Activated CD4-positive, CD25-positive, alpha-beta regulatory T cell treated with anti-CD3 and anti-CD28 coated beads, Interleukin-2, amount 50 U/mL, for 72 hours (primary cell): ENCODE measurements at regions not wholly inside any gene's neighbourhood (a gene's known extent, or its start where the extent isn't known, plus 50 kb on each side); places are given as distances from the start of the nearest gene placed in this dataset.
"Not testable (repeated sequence)": the region's sequence is repeated elsewhere in the genome, so short reads cannot be mapped to it uniquely, and the experiment has no call there.

Source experiments
- DNase-seq: peaks from one replicate; pipeline ENCODE4 v3.0.0; 2021

DNA sequence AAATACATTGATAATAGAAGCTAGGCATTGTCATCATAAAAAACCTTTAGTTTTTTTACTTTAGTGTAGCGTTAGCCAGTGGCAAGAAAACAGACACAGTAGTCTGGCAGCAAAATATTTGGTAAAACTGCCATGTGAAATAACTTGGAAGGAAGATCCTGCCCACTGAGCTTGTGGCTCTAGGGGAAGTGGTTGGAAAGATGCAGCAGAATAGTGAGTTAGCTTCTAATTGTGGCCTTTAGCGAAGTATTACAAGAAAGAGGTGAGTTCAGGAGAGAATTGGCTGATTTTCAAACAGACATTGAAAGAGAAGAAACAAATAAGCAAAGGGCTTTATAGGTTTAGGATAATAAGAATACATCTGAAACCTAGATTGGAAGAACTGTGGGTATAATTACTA lies 1887.8 kb upstream of the CELF4 start:
- no peak for DNase-seq

DNA sequence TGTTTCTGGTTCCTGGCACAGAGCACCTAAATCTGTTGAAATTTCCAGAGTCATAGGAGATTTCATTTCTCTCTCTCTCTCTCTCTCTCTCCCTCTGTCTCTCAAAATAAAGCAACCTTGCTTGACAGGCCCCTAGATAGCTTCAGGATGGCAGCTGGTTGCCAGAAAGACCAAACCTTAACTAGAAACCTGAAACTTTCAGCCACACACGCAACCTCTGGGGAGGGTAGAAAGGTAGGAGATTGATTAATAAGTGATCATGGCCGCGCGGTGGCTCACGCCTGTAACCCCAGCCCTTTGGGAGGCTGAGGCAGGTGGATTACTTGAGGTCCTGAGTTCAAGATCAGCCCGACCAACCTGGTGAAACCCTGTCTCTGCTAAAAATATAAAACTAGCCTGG lies 1885.4 kb upstream of the CELF4 start:
- no peak for DNase-seq

DNA sequence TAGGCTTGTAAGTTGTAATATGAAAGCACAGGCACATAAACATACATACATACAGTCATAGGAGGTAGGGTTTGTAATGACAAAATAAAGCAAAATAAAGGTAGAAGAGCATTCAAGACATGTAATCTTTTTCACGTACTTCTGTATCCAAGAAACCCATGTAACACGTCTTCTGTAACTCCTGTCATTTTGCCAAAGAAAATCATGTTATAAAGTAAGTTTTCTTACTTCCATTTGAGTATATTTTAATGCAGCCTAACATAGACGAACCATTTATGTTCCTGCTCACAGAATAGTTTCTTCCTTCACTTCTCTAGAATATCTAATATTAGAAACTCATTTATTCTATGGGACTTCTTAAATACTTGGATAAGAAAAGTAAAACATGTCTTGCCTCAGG lies 1884.0 kb upstream of the CELF4 start:
- no peak for DNase-seq

DNA sequence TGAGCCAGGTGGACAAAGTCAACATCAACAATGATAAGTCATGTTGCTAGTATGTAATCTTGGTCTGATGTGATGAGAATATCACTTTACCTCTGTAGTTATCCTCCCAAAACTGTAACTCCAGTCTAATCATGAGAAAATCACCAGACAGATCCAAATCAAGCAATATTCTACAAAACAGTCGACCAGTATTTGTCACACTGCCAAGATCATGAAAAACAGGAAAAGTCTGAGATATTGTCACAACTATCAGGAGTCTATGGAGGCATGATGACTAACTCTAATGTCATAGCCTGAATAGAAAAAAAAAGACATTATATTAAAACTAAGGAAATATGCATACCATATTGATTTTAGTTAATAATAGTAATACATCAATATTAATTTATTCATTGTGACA lies 1883.3 kb upstream of the CELF4 start:
- no peak for DNase-seq

DNA sequence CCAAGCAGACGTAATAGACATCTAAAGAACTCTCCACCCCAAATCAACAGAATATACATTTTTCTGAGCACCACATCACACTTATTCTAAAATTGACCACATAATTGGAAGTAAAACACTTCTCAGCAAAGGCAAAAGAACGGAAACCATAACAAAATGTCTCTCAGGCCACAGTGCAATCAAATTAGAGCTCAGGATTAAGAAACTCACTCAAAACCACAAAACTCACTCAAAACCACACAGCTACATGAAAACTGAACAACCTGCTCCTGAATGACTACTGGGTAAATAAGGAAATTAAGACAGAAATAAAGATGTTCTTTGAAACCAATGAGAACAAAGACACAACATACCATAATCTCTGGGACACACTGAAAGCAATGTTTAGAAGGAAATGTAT lies 1879.4 kb upstream of the CELF4 start:
- not testable (repeated sequence) for DNase-seq

DNA sequence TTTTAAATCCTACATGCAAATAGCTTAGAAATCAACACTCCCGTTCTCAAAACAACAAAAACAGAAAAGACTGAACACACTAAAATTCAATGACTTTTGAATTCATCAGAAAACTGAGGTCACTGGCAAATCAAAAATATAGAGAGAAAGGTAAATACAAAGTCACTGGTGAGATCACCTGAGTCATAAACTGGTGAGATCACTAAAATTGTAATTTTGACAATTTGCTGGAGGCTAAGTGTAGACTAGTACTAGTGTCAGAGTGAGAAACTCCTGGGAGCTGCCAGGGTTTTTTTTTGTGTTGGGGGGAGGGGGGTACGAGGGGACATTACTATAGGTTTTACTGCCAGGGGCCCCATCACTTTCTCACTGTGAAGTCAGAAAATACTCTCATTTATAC lies 1876.0 kb upstream of the CELF4 start:
- no peak for DNase-seq

DNA sequence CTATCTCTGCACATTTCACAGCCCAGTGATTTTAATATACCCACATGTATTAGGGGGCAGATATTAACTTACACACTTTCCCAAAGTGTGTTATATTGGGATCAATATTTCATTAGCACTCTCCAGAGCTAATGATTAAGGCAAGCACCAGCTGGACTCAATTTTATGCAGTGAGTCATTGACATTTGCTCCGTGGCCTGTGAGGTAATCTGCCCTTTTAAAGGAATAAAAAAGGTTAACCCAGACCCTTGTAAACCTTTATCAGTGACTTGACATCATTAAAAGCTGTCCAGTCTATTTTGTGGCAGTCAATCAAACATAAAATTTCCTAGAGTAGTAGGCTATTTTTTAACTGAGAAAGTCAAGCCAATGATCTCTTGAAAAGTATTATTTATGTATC lies 1870.4 kb upstream of the CELF4 start:
- DNase-seq = no peak

DNA sequence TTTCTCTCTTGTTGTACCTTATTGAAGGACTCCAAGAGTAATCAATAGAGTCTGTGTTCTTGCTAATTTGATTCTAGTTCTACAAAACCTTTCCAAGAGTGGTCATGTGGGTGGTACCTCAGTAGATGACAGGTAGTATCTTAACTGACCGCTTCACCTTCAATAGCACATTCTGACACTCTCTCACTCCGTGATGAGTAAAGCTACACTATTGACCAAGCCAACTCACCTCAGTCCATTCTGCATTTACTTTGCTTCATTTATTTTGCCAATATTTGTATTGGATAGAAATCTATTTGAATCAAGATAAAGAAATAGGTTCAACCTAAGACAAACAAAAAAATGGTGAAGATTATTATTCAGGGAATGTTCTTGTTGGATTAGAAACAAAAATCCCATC lies 1869.6 kb upstream of the CELF4 start:
- DNase-seq = no peak

DNA sequence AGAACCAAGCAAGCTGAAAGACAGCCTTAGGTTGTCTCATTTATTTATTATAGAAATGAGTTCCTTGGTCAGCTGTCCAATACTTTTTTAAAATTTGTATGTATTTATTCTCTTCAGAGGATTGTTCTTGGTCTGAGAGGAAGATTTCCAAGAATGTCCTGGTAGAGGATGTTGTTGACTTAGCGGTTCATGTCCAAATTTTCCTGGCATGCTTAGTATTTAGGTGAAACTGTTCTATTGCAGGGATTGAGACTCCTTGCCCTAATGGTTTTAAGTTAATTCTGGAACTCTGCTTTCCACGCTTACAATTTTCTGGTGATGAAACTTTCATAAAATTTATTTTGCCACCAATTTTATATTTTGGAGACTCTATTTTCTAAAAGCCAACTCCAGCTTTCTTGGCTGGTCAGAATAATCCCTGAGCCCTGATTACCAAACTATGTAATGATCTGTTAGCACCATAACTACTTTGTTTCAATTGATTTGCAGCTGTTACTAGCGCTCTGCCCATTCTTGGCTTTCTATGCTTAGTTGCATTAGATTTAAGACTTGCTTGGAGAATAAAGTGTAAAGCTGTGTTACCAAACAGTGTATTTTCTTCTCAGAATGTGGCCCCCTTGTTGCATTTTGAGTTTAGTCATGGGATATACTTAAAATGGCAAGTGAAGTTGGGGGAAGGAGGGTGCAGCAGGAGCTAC lies 1868.8 kb upstream of the CELF4 start:
- no peak for DNase-seq

DNA sequence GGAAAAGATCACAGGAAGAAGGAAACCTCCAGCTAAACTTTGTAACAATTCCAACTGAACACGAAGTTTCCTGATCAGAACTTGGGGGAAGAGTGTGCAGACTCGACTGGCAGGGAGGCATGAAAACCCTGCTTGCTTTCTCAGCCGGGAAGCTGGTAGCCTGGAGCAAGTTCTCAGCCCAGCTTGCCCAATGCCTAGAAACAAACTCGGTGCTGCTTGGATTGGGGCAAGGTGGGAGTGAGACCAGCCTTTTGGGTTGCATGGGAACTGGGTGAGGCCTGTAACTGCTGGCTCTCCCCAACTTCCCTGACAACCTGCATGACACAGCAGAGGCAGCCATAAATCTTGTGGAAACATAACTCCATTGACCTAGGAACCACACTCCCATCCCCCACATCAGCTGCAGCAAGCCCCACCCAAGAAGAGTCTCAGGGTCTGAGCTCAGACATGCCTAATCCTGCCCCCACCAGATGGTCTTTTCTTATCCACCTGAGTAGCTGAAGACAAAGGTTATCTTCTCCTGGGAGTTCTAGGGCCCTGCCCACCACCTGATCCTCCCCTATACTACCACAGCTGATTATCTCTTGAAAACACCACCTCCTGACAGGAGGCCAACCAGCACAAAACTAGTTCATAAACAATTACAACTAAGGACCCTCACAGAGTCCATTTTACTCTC lies 1859.7 kb upstream of the CELF4 start:
- DNase-seq = no peak

DNA sequence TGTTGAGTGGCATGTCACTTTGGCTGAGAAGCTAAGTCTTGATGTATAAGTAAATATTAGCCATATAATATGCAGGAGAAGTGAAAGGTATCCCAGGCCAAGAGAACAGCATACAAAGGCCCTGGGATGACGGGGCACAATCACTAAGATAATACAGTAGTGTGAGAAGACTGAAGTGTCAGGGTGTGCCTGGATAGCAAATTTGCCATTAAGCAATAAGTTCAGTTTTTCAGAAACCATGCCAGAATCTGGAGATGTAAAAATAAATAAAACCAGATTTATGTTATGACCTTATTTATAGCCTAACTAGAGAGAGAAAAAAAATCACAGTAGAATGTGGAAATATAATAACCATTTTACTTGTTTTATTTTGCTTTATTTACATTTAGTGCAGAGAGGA lies 1858.7 kb upstream of the CELF4 start:
- DNase-seq = no peak

DNA sequence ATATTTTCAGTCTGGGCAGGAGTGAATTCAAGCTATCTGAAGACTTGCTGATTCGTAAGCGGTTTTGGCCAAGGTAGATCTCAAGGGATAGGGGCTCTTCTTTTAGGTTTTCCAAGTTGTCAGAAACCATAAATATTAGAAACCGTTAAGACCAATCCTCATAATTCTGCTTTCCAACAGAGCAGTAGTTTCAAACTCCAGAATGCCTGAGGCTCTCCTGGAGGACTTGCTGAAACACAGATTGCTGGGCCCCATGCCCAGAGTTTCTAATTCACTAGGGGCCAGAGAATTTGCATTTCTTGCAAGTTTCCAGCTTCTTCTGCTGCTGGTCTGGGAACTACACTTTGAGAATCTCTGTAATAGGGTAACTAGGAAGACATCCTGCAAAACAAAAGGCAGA lies 1855.7 kb upstream of the CELF4 start:
- no peak for DNase-seq

DNA sequence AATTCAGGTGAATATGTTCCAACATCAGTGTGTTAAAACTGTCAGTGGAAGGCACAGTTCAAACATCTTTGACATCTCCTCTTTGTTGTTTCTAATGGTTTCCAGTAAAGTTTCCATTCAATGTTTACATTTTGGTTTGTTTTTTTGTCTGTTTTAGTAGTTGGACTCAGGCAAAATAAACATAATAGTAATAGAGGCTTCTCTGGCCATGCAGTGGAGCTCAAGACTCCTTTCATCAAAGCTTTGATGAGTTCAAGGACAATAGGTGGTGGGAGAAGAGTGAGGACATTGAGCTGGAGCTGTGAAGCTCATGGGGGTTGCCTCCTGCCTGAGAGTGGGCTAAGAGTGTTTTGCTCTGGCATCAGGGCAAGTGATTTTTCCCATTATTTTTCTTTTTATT lies 1853.7 kb upstream of the CELF4 start:
- DNase-seq = no peak

DNA sequence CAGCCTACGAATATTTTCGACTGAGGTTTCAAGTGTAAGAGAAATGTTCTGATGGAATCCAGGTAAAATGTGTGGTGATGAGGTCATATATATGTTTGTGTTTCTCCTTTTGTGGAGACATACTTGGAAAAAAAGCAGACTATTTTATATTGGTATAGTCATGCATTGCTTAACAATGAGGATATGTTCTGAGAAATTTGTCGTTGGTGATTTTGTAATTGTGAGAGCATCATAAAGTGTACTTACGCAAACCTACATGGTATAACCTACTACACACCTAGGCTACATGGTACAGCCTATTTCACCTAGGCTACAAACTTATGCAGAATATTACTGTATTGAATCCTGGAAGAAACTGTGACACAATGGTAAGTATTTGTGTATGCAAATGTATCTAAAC lies 1849.9 kb upstream of the CELF4 start:
- DNase-seq = no peak

DNA sequence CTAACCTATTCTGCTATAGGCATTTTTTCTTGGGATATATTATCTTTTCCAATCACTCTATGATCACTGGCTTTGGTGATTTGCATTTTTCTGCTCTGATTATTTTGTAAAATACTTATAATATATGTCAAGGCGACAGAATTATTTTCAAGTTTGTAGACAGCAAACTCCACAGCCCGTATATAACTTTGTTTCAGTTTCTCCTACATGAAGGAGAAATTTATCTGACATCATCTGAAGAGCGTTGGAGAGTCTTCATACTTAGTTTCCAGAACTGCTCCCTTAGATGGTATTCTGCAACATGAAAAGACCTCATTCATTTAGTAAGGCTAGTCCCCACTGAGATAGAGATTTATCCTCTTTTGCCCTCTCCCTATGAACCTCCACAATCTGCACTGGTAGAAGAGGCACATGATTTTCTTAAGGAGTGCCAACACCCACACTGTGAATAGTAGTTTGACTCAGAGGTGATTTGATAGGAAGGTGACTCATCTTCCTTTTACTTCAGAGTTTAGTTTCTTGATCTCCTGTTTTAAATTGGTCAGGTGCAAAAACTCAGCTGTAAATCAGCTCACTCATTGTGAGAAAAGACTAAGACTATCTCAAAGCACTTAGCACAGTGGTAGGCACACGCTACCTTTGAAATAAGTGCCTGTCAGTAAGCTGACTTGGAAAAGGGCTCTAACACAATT lies 1848.6 kb upstream of the CELF4 start:
- no peak for DNase-seq

DNA sequence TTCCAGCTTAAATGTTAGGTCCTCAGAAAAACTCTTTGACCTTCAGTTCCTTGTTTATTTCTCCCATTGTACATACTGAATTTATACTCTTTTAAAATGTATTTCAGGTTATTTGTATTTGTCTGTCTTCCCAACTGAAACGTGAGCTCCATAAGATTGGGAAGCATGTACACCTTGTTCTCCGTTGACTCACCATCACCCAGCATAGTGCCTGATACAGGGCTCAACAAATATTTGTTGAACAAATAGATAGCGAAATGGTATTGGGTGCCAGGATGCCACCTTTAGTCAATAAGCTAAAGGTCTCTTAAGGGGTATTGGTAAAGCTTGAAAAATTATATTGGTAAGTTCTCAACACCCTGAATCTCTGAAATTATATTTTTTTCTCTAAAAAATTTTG lies 1841.3 kb upstream of the CELF4 start:
- DNase-seq = no peak

DNA sequence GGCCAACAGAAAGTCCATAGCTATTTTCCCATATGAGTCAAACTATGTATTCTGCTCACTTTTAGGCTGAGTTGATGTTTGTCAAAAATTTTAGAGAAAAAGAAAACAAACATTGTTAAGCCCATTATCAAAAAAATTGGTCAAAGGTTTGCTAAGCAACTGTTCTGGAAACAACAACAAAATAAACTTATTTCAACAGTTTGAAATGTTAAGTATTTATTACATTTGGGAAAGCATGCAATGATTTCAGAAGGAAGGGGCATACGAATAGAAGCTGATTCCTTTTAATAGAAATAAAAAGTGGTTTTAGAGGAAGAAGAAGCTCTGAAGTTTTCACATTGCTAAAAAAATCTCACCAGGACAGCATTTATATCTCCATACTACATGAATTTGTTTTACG lies 1837.5 kb upstream of the CELF4 start:
- no peak for DNase-seq

DNA sequence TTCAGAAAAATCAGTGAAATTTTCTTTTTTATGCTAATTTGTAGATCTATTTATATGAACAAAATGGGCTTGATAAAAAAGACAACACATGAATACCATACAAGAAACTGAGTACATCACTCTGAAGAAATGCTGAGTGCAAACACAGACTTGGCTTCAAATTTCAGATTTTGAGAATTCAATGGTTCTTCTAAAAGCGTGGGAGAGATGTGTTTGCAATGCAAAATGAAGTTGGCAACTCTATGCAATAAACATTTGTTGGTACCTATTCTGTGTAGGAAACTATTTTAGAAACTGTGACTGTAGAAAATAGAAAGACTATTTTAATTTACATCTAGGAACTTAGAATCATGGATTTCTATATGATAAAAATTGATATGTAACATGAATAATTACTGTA lies 1834.1 kb upstream of the CELF4 start:
- no peak for DNase-seq

DNA sequence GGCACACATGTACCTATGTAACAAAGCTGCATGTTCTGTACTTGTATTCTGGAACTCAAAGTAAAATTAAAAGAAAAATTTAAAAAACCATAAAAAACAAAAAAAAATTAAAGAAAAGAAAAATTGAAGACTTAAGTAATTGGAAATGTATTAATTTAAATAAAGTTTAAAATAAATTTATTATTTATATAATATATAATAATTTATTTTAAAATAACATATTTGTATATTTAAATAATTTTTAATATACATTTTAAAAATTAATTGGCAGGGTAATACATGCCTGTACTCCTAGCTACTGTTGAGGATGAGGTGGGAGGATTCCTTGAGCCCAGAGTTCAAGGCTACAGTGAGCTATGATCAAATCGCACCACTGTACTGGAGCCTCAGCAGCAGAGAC lies 1830.6 kb upstream of the CELF4 start:
- no peak for DNase-seq

DNA sequence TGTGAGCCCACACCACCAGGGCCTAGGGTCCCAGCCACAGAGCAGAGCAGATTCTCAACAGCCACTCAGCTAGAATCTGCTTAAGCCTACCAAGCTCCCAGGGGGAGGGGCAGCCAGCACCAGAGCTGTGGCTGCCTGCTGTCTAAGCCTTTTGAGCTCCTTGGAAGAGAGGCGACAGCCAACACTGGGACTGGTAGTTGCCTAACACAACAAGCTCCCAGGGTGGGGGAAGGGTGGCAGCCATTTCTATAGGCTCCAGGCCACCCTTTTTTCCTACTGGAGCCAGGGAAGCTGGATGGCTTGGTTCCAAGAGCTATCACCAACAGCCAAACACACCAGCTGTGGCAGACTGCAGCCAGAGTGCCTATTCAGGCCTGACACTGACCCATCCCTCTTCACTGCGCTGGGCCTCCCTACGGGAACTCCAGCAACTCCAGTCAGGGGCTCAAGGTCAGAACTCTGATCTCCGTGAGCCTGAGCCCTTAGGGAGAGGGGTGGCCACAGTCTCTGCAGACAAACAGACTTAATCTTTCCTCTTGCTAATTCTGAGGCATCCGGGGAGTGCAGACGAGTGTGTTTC lies 1824.3 kb upstream of the CELF4 start:
- no peak for DNase-seq

DNA sequence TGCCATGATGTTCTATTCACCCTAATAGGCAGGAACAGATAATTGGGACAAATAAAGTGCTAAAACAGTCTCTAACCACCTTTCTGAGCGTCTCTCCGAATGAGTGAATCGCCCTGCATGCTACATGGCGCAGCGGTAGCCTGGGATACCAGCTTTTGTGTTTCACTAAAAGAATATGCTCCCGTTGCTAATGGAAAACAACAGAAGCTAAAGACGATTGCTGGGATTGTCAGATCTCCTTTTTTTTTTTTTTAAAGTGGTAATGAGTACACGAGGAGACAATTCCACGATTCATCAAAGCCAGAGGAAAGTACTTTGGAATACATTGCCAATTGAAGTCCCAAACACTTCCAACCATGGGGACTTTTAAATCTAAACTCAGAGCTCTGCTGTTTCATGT lies 1815.3 kb upstream of the CELF4 start:
- no peak for DNase-seq

DNA sequence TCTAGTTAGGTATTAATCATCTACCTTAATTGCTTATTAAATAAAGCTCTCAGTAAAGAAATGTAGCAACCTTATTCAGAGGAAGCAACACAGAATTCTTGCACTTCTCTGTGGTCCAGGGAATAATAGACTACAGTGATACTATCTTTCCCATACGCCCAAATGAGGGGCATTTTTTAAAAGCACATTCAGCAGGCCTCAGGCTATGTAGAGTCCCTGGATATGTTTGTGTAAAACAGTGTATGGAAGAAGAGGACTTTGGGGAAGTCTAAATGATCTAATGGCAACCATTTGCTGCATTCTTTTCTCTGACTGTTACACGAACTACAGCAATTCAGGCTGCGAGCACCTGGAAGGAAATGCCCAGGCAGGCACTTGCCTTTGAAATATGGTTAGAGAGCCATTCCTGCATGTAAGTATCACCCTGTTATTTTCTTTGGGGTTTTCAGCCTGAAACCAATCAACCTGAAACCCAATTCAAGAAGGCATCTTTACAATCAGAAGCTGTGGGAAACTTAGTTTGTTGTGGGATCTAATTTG lies 1814.7 kb upstream of the CELF4 start:
- DNase-seq = no peak

DNA sequence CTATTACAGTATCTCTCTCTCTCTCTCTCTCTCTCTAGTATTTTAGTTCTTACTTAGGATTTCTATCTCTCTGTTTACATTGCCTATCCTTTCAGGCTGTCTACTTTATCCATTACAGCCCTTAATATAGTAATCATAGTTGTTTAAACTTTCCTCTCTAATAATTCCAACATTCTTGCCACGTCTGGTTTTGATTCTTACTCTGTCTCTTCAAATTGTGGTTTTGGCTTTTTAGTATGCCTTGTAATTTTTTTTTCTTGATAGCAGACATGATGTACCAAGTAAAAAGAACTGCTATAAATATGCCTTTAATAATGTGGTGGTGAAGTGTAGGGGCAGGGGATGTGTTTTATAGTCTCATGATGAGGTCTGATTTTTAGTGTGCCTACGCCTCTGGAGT lies 1809.5 kb upstream of the CELF4 start:
- no peak for DNase-seq

DNA sequence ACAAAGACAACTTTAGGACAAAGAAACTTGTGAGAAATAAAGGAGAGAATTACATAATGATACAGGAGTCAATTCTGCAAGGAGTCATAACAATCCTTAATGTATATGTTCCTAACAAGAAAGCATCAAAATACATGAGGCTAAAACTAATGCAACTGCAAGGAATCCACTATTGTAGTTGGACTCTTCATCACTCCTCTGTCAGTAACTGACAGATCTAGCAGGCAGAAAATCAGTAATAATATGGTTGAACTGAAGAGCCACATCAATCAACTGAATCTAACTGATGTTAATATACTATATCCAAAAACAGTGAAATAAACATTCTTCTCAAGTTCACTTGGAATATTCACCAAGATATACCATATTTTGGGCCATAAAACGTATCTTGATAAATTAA lies 1806.4 kb upstream of the CELF4 start:
- no peak for DNase-seq
